ENCODE measurements at regions not wholly inside any gene's neighbourhood (a gene's known extent, or its start where the extent isn't known, plus 50 kb on each side); places are given as distances from the start of the nearest gene placed in this dataset.

DNA sequence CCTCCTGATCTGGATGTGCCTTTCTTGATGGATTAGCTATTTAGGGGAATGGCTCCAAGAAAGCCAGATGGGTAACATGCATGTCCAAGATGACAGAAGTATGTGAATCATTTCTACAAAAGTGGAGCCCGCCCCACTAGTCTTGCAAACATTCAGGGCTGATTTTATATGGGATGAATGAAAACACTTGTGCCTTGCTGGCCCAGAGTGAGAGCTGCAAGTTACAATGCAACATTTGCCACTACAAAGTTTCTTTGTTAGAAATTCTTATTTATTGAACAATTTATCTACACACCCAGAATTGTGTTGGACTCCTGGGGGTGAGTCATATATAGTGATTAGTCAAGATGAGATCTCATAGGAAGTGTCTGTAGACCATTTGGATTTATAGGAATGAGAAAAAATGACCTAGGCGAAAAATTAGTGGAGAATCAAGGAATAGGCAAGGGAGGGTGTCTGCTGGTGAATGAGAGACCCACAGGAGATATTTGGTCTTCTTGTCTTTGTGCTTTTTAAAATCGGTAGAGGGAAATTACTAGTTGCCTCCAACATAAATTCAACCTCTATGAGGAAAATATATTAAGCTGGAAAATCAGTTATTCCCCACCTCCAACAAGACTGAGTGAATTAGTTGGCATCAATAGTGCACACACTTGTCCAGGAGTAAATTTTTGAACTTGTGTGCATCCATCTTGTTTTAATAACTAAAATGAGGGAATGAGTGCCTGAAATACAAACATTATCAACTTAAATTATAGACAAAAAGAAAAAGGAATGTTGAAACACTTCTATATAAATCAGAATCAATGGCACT is 53.5 kb upstream of the DCBLD2 start:
- DNase-seq (ENCODE audit: low read depth) = peak; percentile 63
- FAIRE-seq = peak; percentile 64
- Histone ChIP-seq H4K20me1 (ENCODE audit: insufficient read depth, low read length) (no peaks in the 10 kb centered on the region), H3K27me3 (ENCODE audit: insufficient read depth, low read length) (no peaks in the 10 kb centered on the region), H3K27ac (ENCODE audit: low read depth, low read length) (no peak overlapping the region), H3K4me2 (ENCODE audit: low read length) (peak overlapping the region; percentile 33), H3K4me1 (ENCODE audit: insufficient read depth, low read length) (peaks cover 9% of the 10 kb centered on the region), H3K79me2 (ENCODE audit: insufficient read depth, low read length) (no peaks in the 10 kb centered on the region), H3K9me3 (ENCODE audit: insufficient read depth, low read depth, low read length) (no peaks in the 10 kb centered on the region), H2AFZ (ENCODE audit: low read depth, low read length) (no peak overlapping the region), H3K4me3 (ENCODE audit: insufficient read depth, low read depth, low read length) (no peak overlapping the region), H3K9ac (ENCODE audit: low read length) (no peak overlapping the region), H3K36me3 (ENCODE audit: insufficient read depth, low read length) (no peaks in the 10 kb centered on the region)
- Mint-ChIP-seq H3K4me1 (ENCODE audit: low read depth, unreplicated experiment) (peaks cover 23% of the 10 kb centered on the region), H3K9me3 (ENCODE audit: unreplicated experiment) (peaks cover 12% of the 10 kb centered on the region), H3K27ac (ENCODE audit: unreplicated experiment) (peak overlapping the region; percentile 1), H3K4me3 (ENCODE audit: unreplicated experiment) (no peak overlapping the region), H3K27me3 (ENCODE audit: low read depth, unreplicated experiment) (no peaks in the 10 kb centered on the region), H3K36me3 (ENCODE audit: low read depth, unreplicated experiment) (no peaks in the 10 kb centered on the region)
- TF ChIP-seq, protein P1, sequence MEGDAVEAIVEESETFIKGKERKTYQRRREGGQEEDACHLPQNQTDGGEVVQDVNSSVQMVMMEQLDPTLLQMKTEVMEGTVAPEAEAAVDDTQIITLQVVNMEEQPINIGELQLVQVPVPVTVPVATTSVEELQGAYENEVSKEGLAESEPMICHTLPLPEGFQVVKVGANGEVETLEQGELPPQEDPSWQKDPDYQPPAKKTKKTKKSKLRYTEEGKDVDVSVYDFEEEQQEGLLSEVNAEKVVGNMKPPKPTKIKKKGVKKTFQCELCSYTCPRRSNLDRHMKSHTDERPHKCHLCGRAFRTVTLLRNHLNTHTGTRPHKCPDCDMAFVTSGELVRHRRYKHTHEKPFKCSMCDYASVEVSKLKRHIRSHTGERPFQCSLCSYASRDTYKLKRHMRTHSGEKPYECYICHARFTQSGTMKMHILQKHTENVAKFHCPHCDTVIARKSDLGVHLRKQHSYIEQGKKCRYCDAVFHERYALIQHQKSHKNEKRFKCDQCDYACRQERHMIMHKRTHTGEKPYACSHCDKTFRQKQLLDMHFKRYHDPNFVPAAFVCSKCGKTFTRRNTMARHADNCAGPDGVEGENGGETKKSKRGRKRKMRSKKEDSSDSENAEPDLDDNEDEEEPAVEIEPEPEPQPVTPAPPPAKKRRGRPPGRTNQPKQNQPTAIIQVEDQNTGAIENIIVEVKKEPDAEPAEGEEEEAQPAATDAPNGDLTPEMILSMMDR (IDR thresholded peaks at IDR 0.05; ENCODE audit: insufficient read depth, low read depth, low read length) = no peak
- TF ChIP-seq EZH2 (IDR thresholded peaks at IDR 0.05; ENCODE audit: insufficient read depth, low read length) = no peak

- Histone ChIP-seq H3K4me2 (ENCODE audit: low read length) (no peak overlapping the region), H3K4me3 (ENCODE audit: insufficient read depth, low read depth, low read length) (no peak overlapping the region), H3K79me2 (ENCODE audit: insufficient read depth, low read length) (no peaks in the 10 kb centered on the region), H3K27ac (ENCODE audit: low read depth, low read length) (no peak overlapping the region), H4K20me1 (ENCODE audit: insufficient read depth, low read length) (no peaks in the 10 kb centered on the region), H3K36me3 (ENCODE audit: insufficient read depth, low read length) (no peaks in the 10 kb centered on the region), H3K4me1 (ENCODE audit: insufficient read depth, low read length) (peaks cover 9% of the 10 kb centered on the region), H3K9ac (ENCODE audit: low read length) (no peak overlapping the region), H3K27me3 (ENCODE audit: insufficient read depth, low read length) (no peaks in the 10 kb centered on the region), H3K9me3 (ENCODE audit: insufficient read depth, low read depth, low read length) (no peaks in the 10 kb centered on the region), H2AFZ (ENCODE audit: low read depth, low read length) (no peak overlapping the region)
- Mint-ChIP-seq H3K27me3 (ENCODE audit: low read depth, unreplicated experiment) (no peaks in the 10 kb centered on the region), H3K36me3 (ENCODE audit: low read depth, unreplicated experiment) (no peaks in the 10 kb centered on the region), H3K4me1 (ENCODE audit: low read depth, unreplicated experiment) (peaks cover 16% of the 10 kb centered on the region), H3K27ac (ENCODE audit: unreplicated experiment) (no peak overlapping the region), H3K9me3 (ENCODE audit: unreplicated experiment) (peaks cover 13% of the 10 kb centered on the region), H3K4me3 (ENCODE audit: unreplicated experiment) (no peak overlapping the region)
- TF ChIP-seq, protein P1 (IDR thresholded peaks at IDR 0.05; ENCODE audit: insufficient read depth, low read depth, low read length) = no peak
- TF ChIP-seq EZH2 (IDR thresholded peaks at IDR 0.05; ENCODE audit: insufficient read depth, low read length) = no peak
- FAIRE-seq (peak; percentile 5), DNase-seq (ENCODE audit: low read depth) (peak; percentile 54)
Observed at GRCh38 chr3:98954242-98954641, 52.7 kb upstream of the DCBLD2 start.

- no peak overlapping the region for H3K27ac ChIP-seq (ENCODE audit: low read depth, low read length)
- Mint-ChIP-seq H3K4me3 (ENCODE audit: unreplicated experiment) (no peak overlapping the region), H3K36me3 (ENCODE audit: low read depth, unreplicated experiment) (no peaks in the 10 kb centered on the region), H3K9me3 (ENCODE audit: unreplicated experiment) (peaks cover 13% of the 10 kb centered on the region), H3K4me1 (ENCODE audit: low read depth, unreplicated experiment) (peaks cover 7% of the 10 kb centered on the region), H3K27ac (ENCODE audit: unreplicated experiment) (no peak overlapping the region), H3K27me3 (ENCODE audit: low read depth, unreplicated experiment) (no peaks in the 10 kb centered on the region)
- DNase-seq (ENCODE audit: low read depth) = no peak
- no peaks in the 10 kb centered on the region for H4K20me1 ChIP-seq (ENCODE audit: insufficient read depth, low read length)
- H2AFZ ChIP-seq (ENCODE audit: low read depth, low read length) = no peak overlapping the region
- no peaks in the 10 kb centered on the region for H3K9me3 ChIP-seq (ENCODE audit: insufficient read depth, low read depth, low read length)
- H3K27me3 ChIP-seq (ENCODE audit: insufficient read depth, low read length) = no peaks in the 10 kb centered on the region
- H3K4me2 ChIP-seq (ENCODE audit: low read length) = no peak overlapping the region
- H3K4me1 ChIP-seq (ENCODE audit: insufficient read depth, low read length) = peaks cover 9% of the 10 kb centered on the region
- no peak overlapping the region for H3K9ac ChIP-seq (ENCODE audit: low read length)
- no peak overlapping the region for H3K4me3 ChIP-seq (ENCODE audit: insufficient read depth, low read depth, low read length)
- no peaks in the 10 kb centered on the region for H3K79me2 ChIP-seq (ENCODE audit: insufficient read depth, low read length)
- FAIRE-seq = no peak
- no peaks in the 10 kb centered on the region for H3K36me3 ChIP-seq (ENCODE audit: insufficient read depth, low read length)
- TF ChIP-seq, protein P1 (IDR thresholded peaks at IDR 0.05; ENCODE audit: insufficient read depth, low read depth, low read length) = no peak
- TF ChIP-seq EZH2 (IDR thresholded peaks at IDR 0.05; ENCODE audit: insufficient read depth, low read length) = no peak
Observed at GRCh38 chr3:98952404-98952803, 50.9 kb upstream of the DCBLD2 start.
